ENCODE measurements at regions not wholly inside any gene's neighbourhood (a gene's known extent, or its start where the extent isn't known, plus 50 kb on each side); places are given as distances from the start of the nearest gene placed in this dataset.
A peak's percentile ranks its signal among the peaks of the same experiment; 100 is the strongest.

- Histone ChIP-seq H3K9ac (replicated peaks in 1 of 4; ENCODE audit: extremely low read depth in 1 of 4, low read depth in 3 of 4, low read length in 3 of 4) (no peak overlapping the region), H3K27ac (ENCODE audit: low read depth, low read length) (no peak overlapping the region), H3K36me3 (ENCODE audit: control insufficient read depth in 2 of 4, insufficient read depth in 4 of 4, low read length in 3 of 4) (peaks cover 0 to 4% (median 0%) of the 10 kb centered on the region in 4 experiments; a peak in 2 of 8 replicates), H2BK120ac (replicated peaks; ENCODE audit: low read depth, low read length) (peak overlapping the region; percentile 34), H4K20me1 (replicated peaks in 1 of 2; ENCODE audit: control insufficient read depth in 1 of 2, insufficient read depth in 2 of 2, low read length in 2 of 2) (no peaks in the 10 kb centered on the region), H2AK5ac (ENCODE audit: low read depth, low read length) (no peak overlapping the region), H3K4me2 (ENCODE audit: insufficient read depth in 1 of 2, low read depth in 2 of 2, low read length in 2 of 2) (no peak overlapping the region), H3K56ac (replicated peaks; ENCODE audit: insufficient read length, low read depth, low read length) (no peak overlapping the region), H3K4me1 (replicated peaks in 1 of 4; ENCODE audit: control insufficient read depth in 3 of 4, insufficient read depth in 4 of 4, low read length in 3 of 4) (peaks cover 0 to 11% (median 3%) of the 10 kb centered on the region in 4 experiments; a peak in 3 of 7 replicates), H4K5ac (ENCODE audit: insufficient read length, low read depth, low read length) (no peak overlapping the region), H4K91ac (replicated peaks; ENCODE audit: insufficient read length, low read length) (peak overlapping the region; percentile 16), H3K23ac (ENCODE audit: insufficient read length) (no peak overlapping the region), H3K27me3 (replicated peaks in 1 of 4; ENCODE audit: control insufficient read depth in 3 of 4, extremely low read depth in 1 of 4, insufficient read depth in 3 of 4, low read length in 3 of 4) (no peaks in the 10 kb centered on the region), H3K9me3 (ENCODE audit: insufficient read depth in 2 of 2, low read depth in 1 of 2, low read length in 1 of 2) (no peaks in the 10 kb centered on the region; a peak in 1 of 4 replicates), H4K8ac (ENCODE audit: extremely low read depth, insufficient read depth, low read length) (no peak overlapping the region), H2AFZ (ENCODE audit: low read length) (no peak overlapping the region), H2BK20ac (ENCODE audit: low read length) (no peak overlapping the region; the same call in 1 of the 2 replicates), H3K79me2 (ENCODE audit: control insufficient read depth in 1 of 2, insufficient read depth in 2 of 2, low read length in 2 of 2) (no peaks in the 10 kb centered on the region), H2BK12ac (ENCODE audit: low read depth, low read length) (0 out of 2 replicates have a peak overlapping the region, but pooled peaks have one; percentile 13), H3K23me2 (ENCODE audit: low read depth, low read length) (no peaks in the 10 kb centered on the region), H3K18ac (ENCODE audit: extremely low read depth, low read length) (no peak overlapping the region), H2BK5ac (ENCODE audit: low read depth, low read length) (no peak overlapping the region), H3K4ac (replicated peaks; ENCODE audit: insufficient read length, low read depth, low read length) (no peak overlapping the region), H3K4me3 (ENCODE audit: extremely low read depth in 1 of 4, insufficient read depth in 2 of 4, low read depth in 3 of 4, low read length in 4 of 4) (no peak overlapping the region), H3K14ac (ENCODE audit: insufficient read length) (no peak overlapping the region), H3K79me1 (ENCODE audit: low read depth, low read length) (no peaks in the 10 kb centered on the region), H2BK15ac (ENCODE audit: low read length) (no peak overlapping the region)
- FAIRE-seq = no peak
- WGBS, 2 experiments (ENCODE audit: extremely low coverage in 1 of 2, insufficient coverage in 1 of 2, insufficient read length in 1 of 2, insufficient replicate concordance in 2 of 2, low coverage in 1 of 2, low lambda C conversion rate in 2 of 2, missing lambda C conversion rate in 1 of 2) = 95% methylated on average over 3 of the region's 3 CpGs; no CpG with 5 or more reads in 1 of the 2 experiments
- ChIA-PET POLR2A (ENCODE audit: partially characterized antibody) (no interaction called here), CTCF (ENCODE audit: partially characterized antibody) (interaction anchor here (1.3 to 1.6 kb wide), 2 partner anchors 8 to 13 kb away, joined by 3 read pairs; no protein-coding TSS in a partner anchor)
- DNase-seq (ENCODE audit: low read depth in 1 of 2, low spot score in 2 of 2) = no peak
- TF ChIP-seq CTCF (IDR thresholded peaks at IDR 0.05; ENCODE audit: control extremely low read depth in 1 of 3, insufficient read depth in 1 of 3, low read depth in 1 of 3, low read length in 3 of 3) (no peak), USF2 (IDR thresholded peaks at IDR 0.05; ENCODE audit: low read length) (no peak), HDAC6 (IDR thresholded peaks at IDR 0.05; ENCODE audit: low read depth, low read length) (no peak)
- TF ChIP-seq, protein P1, sequence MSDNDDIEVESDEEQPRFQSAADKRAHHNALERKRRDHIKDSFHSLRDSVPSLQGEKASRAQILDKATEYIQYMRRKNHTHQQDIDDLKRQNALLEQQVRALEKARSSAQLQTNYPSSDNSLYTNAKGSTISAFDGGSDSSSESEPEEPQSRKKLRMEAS (IDR thresholded peaks at IDR 0.05) = no peak
Observed at GRCh38 chr11:92791886-92792285, 177.6 kb upstream of the MTNR1B start.
